Esophagus squamous epithelium (tissue), 4 donors: ENCODE measurements at regions not wholly inside any gene's neighbourhood (a gene's known extent, or its start where the extent isn't known, plus 50 kb on each side); places are given as distances from the start of the nearest gene placed in this dataset.

Experiments
- CTCF ChIP-seq, 6 experiments: fragments of 450-650 bp in 4 of 6; fragments of 200-600 bp in 2 of 6; sonication (generic) in 2 of 6; IDR thresholded peaks; one replicate each; pipeline ENCODE4 v1.5.1; 2016 to 2019; ENCODE audit warnings: antibody characterized with exemption in 6 of 6, mild to moderate bottlenecking in 4 of 6, moderate library complexity in 4 of 6
- POLR2A ChIP-seq, 4 donors: fragments of 450-650 bp; IDR thresholded peaks; one replicate each; pipeline ENCODE4 v1.6.1; 2017; ENCODE audit warnings: antibody characterized with exemption in 4 of 4, mild to moderate bottlenecking in 4 of 4, moderate library complexity in 3 of 4

- no peak for TF ChIP-seq POLR2A (IDR thresholded peaks at IDR 0.05)
- TF ChIP-seq CTCF (IDR thresholded peaks at IDR 0.05): no peak
Observed at GRCh38 chr13:39106216-39107005, 68.2 kb downstream of the NHLRC3 start.
